ENCODE measurements at regions not wholly inside any gene's neighbourhood (a gene's known extent, or its start where the extent isn't known, plus 50 kb on each side); places are given as distances from the start of the nearest gene placed in this dataset.

GRCh38 chr12:115457798-115458197 is 773.8 kb upstream of the TBX3 start:
- dilution Hi-C loops (cut with MboI; ENCODE audit: extremely low pct_ligation_motif_present, low sequenced_read_pairs), result no loop called here
- H4K20me1 ChIP-seq (replicated peaks; ENCODE audit: control insufficient read depth, extremely low read depth, insufficient read depth, low read length), result no peaks in the 10 kb centered on the region
- no TSS peak for BruUV-seq (replicated peaks)
- no peak overlapping the region for H3K4me3 ChIP-seq (replicated peaks in 1 of 3; ENCODE audit: insufficient read depth in 1 of 3, low read depth in 1 of 3, low read length in 3 of 3)
- intact Hi-C loops (cut with micrococcal nuclease), result no loop called here
- H3K4me1 ChIP-seq (ENCODE audit: control insufficient read depth, extremely low read depth, insufficient read depth, low read length), result no peaks in the 10 kb centered on the region
- no peak for TF ChIP-seq MYC (IDR thresholded peaks at IDR 0.05; ENCODE audit: low read depth, low read length)
- no peak for TF ChIP-seq MAX (IDR thresholded peaks at IDR 0.05; ENCODE audit: insufficient read depth, insufficient read length)
- no peak overlapping the region for H3K4me2 ChIP-seq (ENCODE audit: insufficient read depth, low read length)
- H3K27me3 ChIP-seq (ENCODE audit: control insufficient read depth in 2 of 2, insufficient read depth in 2 of 2, low read length in 2 of 2), result no peaks in the 10 kb centered on the region
- no peaks in the 10 kb centered on the region for H3K9me1 ChIP-seq (replicated peaks; ENCODE audit: control insufficient read depth, extremely low read depth, insufficient read depth, low read length)
- FAIRE-seq, result no peak
- ChIA-PET POLR2A (no interaction called here), CTCF (no interaction called here)
- no peak overlapping the region for H2AFZ ChIP-seq (ENCODE audit: low read depth, low read length)
- DNase-seq (ENCODE audit: low read depth, low spot score), result no peak
- no peaks in the 10 kb centered on the region for H3K9me3 ChIP-seq (replicated peaks; ENCODE audit: control insufficient read depth, insufficient read depth, low read length)
- H3K79me2 ChIP-seq (ENCODE audit: control insufficient read depth, insufficient read depth, low read length), result no peaks in the 10 kb centered on the region
- no peak overlapping the region for H3K9ac ChIP-seq (replicated peaks; ENCODE audit: extremely low read depth, insufficient read depth, low read length)
- H3K36me3 ChIP-seq (ENCODE audit: control insufficient read depth in 2 of 2, extremely low read depth in 1 of 2, insufficient read depth in 2 of 2, low read length in 2 of 2), result no peaks in the 10 kb centered on the region
- no peak overlapping the region for H3K27ac ChIP-seq (ENCODE audit: insufficient read depth, low read depth, low read length)

GRCh38 chr12:115456946-115457689 is 773.1 kb upstream of the TBX3 start:
- TF ChIP-seq EZH2 (IDR thresholded peaks at IDR 0.05; ENCODE audit: borderline replicate concordance, low read depth, low read length, severe bottlenecking) (no peak), POLR2AphosphoS5 (IDR thresholded peaks at IDR 0.05; ENCODE audit: insufficient read depth, low read depth, low read length) (no peak), CTCF (IDR thresholded peaks at IDR 0.05; ENCODE audit: extremely low read depth in 1 of 2, insufficient read depth in 1 of 2, low read depth in 1 of 2, low read length in 2 of 2) (no peak), MAX (IDR thresholded peaks at IDR 0.05; ENCODE audit: insufficient read depth, insufficient read length) (no peak), JUN (IDR thresholded peaks at IDR 0.05; ENCODE audit: borderline replicate concordance, insufficient read depth, insufficient read length, low read depth) (no peak), POLR2A (IDR thresholded peaks at IDR 0.05; ENCODE audit: low read depth, low read length) (no peak), GATA2 (IDR thresholded peaks at IDR 0.05; ENCODE audit: insufficient read depth, insufficient read length, low read depth, low read length) (no peak), MYC (IDR thresholded peaks at IDR 0.05; ENCODE audit: low read depth, low read length) (no peak), FOS (IDR thresholded peaks at IDR 0.05; ENCODE audit: borderline replicate concordance, insufficient read depth, low read length) (no peak)
- ChIA-PET CTCF (no interaction called here), POLR2A (no interaction called here)
- H3K4me1 ChIP-seq (ENCODE audit: control insufficient read depth, extremely low read depth, insufficient read depth, low read length), result no peaks in the 10 kb centered on the region
- no peak overlapping the region for H3K27ac ChIP-seq (ENCODE audit: insufficient read depth, low read depth, low read length)
- no peak overlapping the region for H2AFZ ChIP-seq (ENCODE audit: low read depth, low read length)
- DNase-seq (ENCODE audit: low read depth, low spot score) (no peak), FAIRE-seq (no peak)
- H3K9ac ChIP-seq (replicated peaks; ENCODE audit: extremely low read depth, insufficient read depth, low read length), result no peak overlapping the region
- intact Hi-C loops (cut with micrococcal nuclease) (no loop called here), dilution Hi-C loops (cut with MboI; ENCODE audit: extremely low pct_ligation_motif_present, low sequenced_read_pairs) (no loop called here)
- H3K4me2 ChIP-seq (ENCODE audit: insufficient read depth, low read length), result no peak overlapping the region
- H3K9me1 ChIP-seq (replicated peaks; ENCODE audit: control insufficient read depth, extremely low read depth, insufficient read depth, low read length), result no peaks in the 10 kb centered on the region
- H3K27me3 ChIP-seq (ENCODE audit: control insufficient read depth in 2 of 2, insufficient read depth in 2 of 2, low read length in 2 of 2), result no peaks in the 10 kb centered on the region
- BruUV-seq (replicated peaks), result no TSS peak
- no peaks in the 10 kb centered on the region for H4K20me1 ChIP-seq (replicated peaks; ENCODE audit: control insufficient read depth, extremely low read depth, insufficient read depth, low read length)
- H3K9me3 ChIP-seq (replicated peaks; ENCODE audit: control insufficient read depth, insufficient read depth, low read length), result no peaks in the 10 kb centered on the region
- no peaks in the 10 kb centered on the region for H3K36me3 ChIP-seq (ENCODE audit: control insufficient read depth in 2 of 2, extremely low read depth in 1 of 2, insufficient read depth in 2 of 2, low read length in 2 of 2)
- H3K79me2 ChIP-seq (ENCODE audit: control insufficient read depth, insufficient read depth, low read length), result no peaks in the 10 kb centered on the region
- H3K4me3 ChIP-seq (replicated peaks in 1 of 3; ENCODE audit: insufficient read depth in 1 of 3, low read depth in 1 of 3, low read length in 3 of 3), result no peak overlapping the region

Data from endothelial cell of umbilical vein (primary cell).